ENCODE measurements at regions not wholly inside any gene's neighbourhood (a gene's known extent, or its start where the extent isn't known, plus 50 kb on each side); places are given as distances from the start of the nearest gene placed in this dataset.

DNA sequence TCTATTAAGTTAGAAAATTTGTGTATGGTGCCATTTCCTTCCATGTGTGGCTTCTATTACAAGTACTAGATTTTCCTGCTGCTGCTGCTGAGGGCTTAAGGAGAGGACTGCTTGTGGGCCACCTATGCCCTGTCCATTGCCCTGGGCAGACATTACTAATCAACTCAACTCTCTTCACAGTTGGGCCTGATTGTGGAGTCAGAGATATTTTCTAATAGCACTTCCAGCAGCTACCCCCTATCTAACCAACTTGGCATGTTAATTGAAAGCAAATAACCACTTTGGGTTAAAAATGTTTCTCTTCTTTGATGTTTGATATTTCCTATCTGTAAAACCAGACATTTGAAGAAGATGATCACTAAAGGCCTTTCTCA, 242.0 kb downstream of the EDEM1 start:
- Mint-ChIP-seq H3K9me3 (ENCODE audit: low read depth) (no peaks in the 10 kb centered on the region), H3K4me1 (ENCODE audit: low read depth) (peaks cover 7% of the 10 kb centered on the region), H3K27ac (no peak overlapping the region), H3K36me3 (ENCODE audit: insufficient read depth) (no peaks in the 10 kb centered on the region), H3K4me3 (ENCODE audit: low read depth) (no peak overlapping the region), H3K27me3 (peaks cover 7% of the 10 kb centered on the region)
- DNase-seq (ENCODE audit: low spot score, unreplicated experiment) = no peak
- TF ChIP-seq, protein P1, sequence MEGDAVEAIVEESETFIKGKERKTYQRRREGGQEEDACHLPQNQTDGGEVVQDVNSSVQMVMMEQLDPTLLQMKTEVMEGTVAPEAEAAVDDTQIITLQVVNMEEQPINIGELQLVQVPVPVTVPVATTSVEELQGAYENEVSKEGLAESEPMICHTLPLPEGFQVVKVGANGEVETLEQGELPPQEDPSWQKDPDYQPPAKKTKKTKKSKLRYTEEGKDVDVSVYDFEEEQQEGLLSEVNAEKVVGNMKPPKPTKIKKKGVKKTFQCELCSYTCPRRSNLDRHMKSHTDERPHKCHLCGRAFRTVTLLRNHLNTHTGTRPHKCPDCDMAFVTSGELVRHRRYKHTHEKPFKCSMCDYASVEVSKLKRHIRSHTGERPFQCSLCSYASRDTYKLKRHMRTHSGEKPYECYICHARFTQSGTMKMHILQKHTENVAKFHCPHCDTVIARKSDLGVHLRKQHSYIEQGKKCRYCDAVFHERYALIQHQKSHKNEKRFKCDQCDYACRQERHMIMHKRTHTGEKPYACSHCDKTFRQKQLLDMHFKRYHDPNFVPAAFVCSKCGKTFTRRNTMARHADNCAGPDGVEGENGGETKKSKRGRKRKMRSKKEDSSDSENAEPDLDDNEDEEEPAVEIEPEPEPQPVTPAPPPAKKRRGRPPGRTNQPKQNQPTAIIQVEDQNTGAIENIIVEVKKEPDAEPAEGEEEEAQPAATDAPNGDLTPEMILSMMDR (IDR thresholded peaks at IDR 0.05; ENCODE audit: unreplicated experiment) = no peak

DNA sequence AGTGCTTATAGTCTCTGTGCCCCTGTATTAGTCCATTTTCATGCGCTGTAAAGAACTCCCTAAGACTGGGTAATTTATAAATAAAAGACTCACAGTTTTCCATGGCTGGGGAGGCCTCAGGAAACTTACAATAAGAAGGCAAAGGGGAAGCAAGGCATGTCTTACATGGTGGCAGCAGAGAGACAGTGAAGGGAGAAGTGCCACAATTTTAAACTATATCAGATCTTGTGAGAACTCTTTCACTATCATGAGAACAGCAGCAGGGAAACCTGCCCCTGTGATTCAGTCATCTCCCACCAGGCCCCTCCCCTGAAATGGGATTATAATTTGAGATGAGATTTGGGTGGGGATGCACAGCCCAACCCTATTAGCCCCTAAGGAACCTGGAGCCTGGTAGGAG, 243.2 kb downstream of the EDEM1 start:
- Mint-ChIP-seq H3K4me1 (ENCODE audit: low read depth) (peaks cover 7% of the 10 kb centered on the region), H3K4me3 (ENCODE audit: low read depth) (no peak overlapping the region), H3K36me3 (ENCODE audit: insufficient read depth) (no peaks in the 10 kb centered on the region), H3K27me3 (peaks cover 4% of the 10 kb centered on the region), H3K9me3 (ENCODE audit: low read depth) (no peaks in the 10 kb centered on the region), H3K27ac (no peak overlapping the region)
- TF ChIP-seq, protein P1 (IDR thresholded peaks at IDR 0.05; ENCODE audit: unreplicated experiment) = no peak
- no peak for DNase-seq (ENCODE audit: low spot score, unreplicated experiment)

DNA sequence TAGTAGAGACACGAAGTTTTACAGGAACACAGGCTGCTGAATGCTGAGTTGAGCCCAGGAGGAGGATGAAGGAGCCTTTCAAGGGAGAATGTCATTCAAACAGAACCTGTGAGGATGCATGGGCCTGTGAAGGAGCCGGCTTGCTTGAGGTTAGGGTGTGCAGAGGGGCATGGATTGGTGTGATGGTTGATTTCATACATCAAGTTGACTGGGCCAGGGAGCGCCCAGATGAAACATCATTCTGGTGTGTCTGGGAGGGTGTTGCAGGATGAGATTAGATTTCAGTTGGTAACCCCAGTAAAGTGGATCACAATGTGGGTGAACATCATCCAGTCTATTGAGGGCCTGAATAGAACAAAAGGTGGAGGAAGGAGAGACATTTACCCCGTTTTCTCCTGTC, 243.6 kb downstream of the EDEM1 start:
- Mint-ChIP-seq H3K36me3 (ENCODE audit: insufficient read depth) (no peaks in the 10 kb centered on the region), H3K27ac (no peak overlapping the region), H3K4me1 (ENCODE audit: low read depth) (peaks cover 6% of the 10 kb centered on the region), H3K9me3 (ENCODE audit: low read depth) (no peaks in the 10 kb centered on the region), H3K4me3 (ENCODE audit: low read depth) (no peak overlapping the region), H3K27me3 (peaks cover 4% of the 10 kb centered on the region)
- DNase-seq (ENCODE audit: low spot score, unreplicated experiment) = no peak
- TF ChIP-seq, protein P1 (IDR thresholded peaks at IDR 0.05; ENCODE audit: unreplicated experiment) = no peak

DNA sequence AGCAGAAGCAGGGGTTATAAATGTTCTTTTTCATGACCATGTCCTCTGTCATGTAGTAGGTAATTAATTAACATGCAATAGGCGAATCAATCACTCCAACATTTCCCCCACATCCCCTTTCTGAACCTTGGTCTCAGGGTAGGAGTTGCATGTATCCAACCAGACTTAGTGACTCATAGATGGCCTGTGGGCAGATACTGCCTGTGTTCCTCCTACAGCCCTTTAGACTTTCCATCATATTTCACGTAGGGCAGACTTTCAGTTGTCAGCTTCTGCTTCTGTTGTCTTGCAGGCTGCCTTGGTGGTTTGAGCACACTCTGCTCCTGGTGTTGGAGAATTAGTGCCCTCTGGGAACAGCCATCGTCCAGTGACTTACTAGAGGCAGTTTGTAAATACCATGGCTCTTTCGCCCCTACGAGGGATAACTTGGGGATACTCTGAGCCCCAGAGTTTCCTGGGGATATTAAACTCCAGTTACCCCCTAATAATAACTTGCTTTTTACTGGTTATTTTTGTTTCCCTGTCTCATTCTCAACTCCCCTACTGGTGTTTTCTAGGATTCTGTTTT, 244.4 kb downstream of the EDEM1 start:
- Mint-ChIP-seq H3K4me1 (ENCODE audit: low read depth) (peaks cover 6% of the 10 kb centered on the region), H3K36me3 (ENCODE audit: insufficient read depth) (no peaks in the 10 kb centered on the region), H3K27ac (no peak overlapping the region), H3K4me3 (ENCODE audit: low read depth) (no peak overlapping the region), H3K27me3 (peaks cover 4% of the 10 kb centered on the region), H3K9me3 (ENCODE audit: low read depth) (no peaks in the 10 kb centered on the region)
- DNase-seq (ENCODE audit: low spot score, unreplicated experiment) = no peak
- TF ChIP-seq, protein P1 (IDR thresholded peaks at IDR 0.05; ENCODE audit: unreplicated experiment) = no peak

DNA sequence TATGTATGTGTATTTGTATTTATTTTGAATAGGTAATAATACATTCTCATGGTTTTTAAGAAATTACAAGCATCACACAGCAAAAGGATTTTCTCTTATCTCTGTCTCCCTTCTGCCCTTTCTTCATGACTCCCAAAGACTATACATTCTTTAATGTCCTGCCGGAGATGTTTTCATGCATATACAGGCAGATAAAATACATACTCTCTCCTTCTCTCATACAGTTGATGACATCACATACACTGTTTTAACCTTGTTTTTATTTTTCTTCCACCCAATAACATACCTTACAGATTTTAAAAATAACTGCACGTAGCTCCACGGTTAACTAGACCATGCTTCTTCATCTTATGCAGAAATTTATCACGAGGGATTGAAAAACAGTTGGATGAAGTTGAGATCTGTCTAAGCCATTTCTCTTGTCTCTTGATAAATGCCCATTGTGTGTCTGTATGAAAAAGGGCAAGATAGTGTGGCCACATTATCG, 249.8 kb downstream of the EDEM1 start:
- Mint-ChIP-seq H3K36me3 (ENCODE audit: insufficient read depth) (no peaks in the 10 kb centered on the region), H3K4me1 (ENCODE audit: low read depth) (no peaks in the 10 kb centered on the region), H3K27ac (no peak overlapping the region), H3K9me3 (ENCODE audit: low read depth) (peaks cover 3% of the 10 kb centered on the region), H3K27me3 (no peaks in the 10 kb centered on the region), H3K4me3 (ENCODE audit: low read depth) (no peak overlapping the region)
- TF ChIP-seq, protein P1 (IDR thresholded peaks at IDR 0.05; ENCODE audit: unreplicated experiment) = no peak
- DNase-seq (ENCODE audit: low spot score, unreplicated experiment) = no peak
